ENCODE measurements at regions not wholly inside any gene's neighbourhood (a gene's known extent, or its start where the extent isn't known, plus 50 kb on each side); places are given as distances from the start of the nearest gene placed in this dataset.

DNA sequence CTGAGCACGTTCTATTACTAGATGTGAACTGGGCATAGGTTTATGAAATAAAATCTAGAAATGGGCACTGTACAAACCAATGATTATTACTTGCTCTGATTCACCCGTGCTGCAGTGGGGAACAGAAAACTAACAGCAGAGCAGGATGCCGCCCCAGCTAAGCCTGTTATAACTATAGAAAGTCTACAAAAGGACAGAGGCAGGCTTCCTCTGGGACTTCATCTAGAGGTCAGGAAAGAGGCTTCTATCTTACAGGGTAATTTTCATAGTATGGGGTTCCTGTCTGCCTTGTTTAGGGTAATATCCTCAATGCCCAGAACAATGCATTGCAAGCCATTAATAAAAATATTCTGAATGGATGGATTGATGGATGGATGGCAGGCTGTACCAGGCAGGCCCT, 177.0 kb upstream of the TBL1XR1 start:
- H3K9me3 ChIP-seq (ENCODE audit: insufficient read depth, low read depth, low read length), result no peaks in the 10 kb centered on the region
- H3K9ac ChIP-seq (ENCODE audit: low read depth, low read length, poor library complexity, severe bottlenecking), result peak overlapping the region; percentile 41
- H4K20me1 ChIP-seq (ENCODE audit: insufficient read depth, low read length, poor library complexity, severe bottlenecking), result no peaks in the 10 kb centered on the region
- H3F3A ChIP-seq (ENCODE audit: low read depth), result no peaks in the 10 kb centered on the region
- no peak for TF ChIP-seq EZH2phosphoT487 (IDR thresholded peaks at IDR 0.05; ENCODE audit: borderline replicate concordance)
- TF ChIP-seq, protein P1, sequence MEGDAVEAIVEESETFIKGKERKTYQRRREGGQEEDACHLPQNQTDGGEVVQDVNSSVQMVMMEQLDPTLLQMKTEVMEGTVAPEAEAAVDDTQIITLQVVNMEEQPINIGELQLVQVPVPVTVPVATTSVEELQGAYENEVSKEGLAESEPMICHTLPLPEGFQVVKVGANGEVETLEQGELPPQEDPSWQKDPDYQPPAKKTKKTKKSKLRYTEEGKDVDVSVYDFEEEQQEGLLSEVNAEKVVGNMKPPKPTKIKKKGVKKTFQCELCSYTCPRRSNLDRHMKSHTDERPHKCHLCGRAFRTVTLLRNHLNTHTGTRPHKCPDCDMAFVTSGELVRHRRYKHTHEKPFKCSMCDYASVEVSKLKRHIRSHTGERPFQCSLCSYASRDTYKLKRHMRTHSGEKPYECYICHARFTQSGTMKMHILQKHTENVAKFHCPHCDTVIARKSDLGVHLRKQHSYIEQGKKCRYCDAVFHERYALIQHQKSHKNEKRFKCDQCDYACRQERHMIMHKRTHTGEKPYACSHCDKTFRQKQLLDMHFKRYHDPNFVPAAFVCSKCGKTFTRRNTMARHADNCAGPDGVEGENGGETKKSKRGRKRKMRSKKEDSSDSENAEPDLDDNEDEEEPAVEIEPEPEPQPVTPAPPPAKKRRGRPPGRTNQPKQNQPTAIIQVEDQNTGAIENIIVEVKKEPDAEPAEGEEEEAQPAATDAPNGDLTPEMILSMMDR (conservative IDR thresholded peaks at IDR 0.05; ENCODE audit: low read length), result no peak
- H3K4me2 ChIP-seq (ENCODE audit: low read depth, low read length, poor library complexity, severe bottlenecking), result peak overlapping the region; percentile 13
- no peaks in the 10 kb centered on the region for H3K27me3 ChIP-seq (ENCODE audit: insufficient read depth, low read length, poor library complexity, severe bottlenecking)
- no peak overlapping the region for H3K4me3 ChIP-seq (ENCODE audit: low read length, poor library complexity, severe bottlenecking)
- H3K36me3 ChIP-seq (ENCODE audit: insufficient read depth, low read length), result no peaks in the 10 kb centered on the region
- H3K4me1 ChIP-seq (ENCODE audit: insufficient read depth, low read length, poor library complexity, severe bottlenecking), result peaks cover 18% of the 10 kb centered on the region
- no peak overlapping the region for H2AFZ ChIP-seq (ENCODE audit: low read length)
- no peaks in the 10 kb centered on the region for H3K79me2 ChIP-seq (ENCODE audit: insufficient read depth, low read length)
- no peaks in the 10 kb centered on the region for H3K9me2 ChIP-seq (replicated peaks; ENCODE audit: low read depth, low read length)

DNA sequence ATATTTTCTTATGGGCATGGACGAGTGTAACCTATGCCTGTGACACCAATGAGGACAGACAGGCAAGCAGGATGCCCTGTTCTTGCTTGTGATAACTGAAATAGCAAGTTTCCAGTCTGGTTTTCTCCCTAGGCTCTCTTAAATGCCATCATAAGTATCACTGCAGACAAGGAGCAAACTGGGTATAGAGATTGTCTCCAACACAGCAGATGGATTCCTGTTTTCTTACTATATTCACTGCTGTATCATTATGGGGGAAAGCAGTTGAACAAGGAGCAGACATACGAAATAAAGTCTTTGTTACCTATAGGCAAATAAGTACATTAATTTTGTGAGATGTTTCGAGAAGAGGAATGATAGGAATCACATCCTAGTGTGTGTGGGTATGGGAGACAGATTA, 178.0 kb upstream of the TBL1XR1 start:
- Histone ChIP-seq H3K9me3 (ENCODE audit: insufficient read depth, low read depth, low read length) (no peaks in the 10 kb centered on the region), H3F3A (ENCODE audit: low read depth) (no peaks in the 10 kb centered on the region), H3K9ac (ENCODE audit: low read depth, low read length, poor library complexity, severe bottlenecking) (no peak overlapping the region), H3K79me2 (ENCODE audit: insufficient read depth, low read length) (no peaks in the 10 kb centered on the region), H4K20me1 (ENCODE audit: insufficient read depth, low read length, poor library complexity, severe bottlenecking) (no peaks in the 10 kb centered on the region), H3K36me3 (ENCODE audit: insufficient read depth, low read length) (no peaks in the 10 kb centered on the region), H3K4me2 (ENCODE audit: low read depth, low read length, poor library complexity, severe bottlenecking) (no peak overlapping the region), H3K9me2 (replicated peaks; ENCODE audit: low read depth, low read length) (no peaks in the 10 kb centered on the region), H3K4me3 (ENCODE audit: low read length, poor library complexity, severe bottlenecking) (no peak overlapping the region), H2AFZ (ENCODE audit: low read length) (no peak overlapping the region), H3K4me1 (ENCODE audit: insufficient read depth, low read length, poor library complexity, severe bottlenecking) (peaks cover 18% of the 10 kb centered on the region), H3K27me3 (ENCODE audit: insufficient read depth, low read length, poor library complexity, severe bottlenecking) (no peaks in the 10 kb centered on the region)
- TF ChIP-seq, protein P1 (conservative IDR thresholded peaks at IDR 0.05; ENCODE audit: low read length), result no peak
- no peak for TF ChIP-seq EZH2phosphoT487 (IDR thresholded peaks at IDR 0.05; ENCODE audit: borderline replicate concordance)

DNA sequence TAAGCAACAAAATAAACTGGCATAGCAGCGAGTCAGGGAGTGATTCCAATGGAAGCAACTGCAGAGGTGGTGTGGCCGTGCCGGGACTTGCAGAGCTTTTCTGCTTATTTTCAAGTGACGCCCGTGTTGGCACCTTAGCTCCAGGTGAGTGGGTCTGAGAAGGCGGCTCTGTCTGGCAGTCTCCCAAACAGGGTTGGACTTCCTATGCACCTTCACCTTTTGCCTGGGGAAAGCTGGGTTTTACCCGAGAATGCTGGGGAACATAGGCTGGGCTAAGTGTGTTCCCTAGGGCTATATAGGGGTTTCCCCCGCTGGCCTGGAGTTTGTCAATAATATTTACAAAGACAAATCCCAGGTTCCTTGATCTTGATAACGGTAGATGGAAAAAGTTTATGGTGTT, 179.9 kb upstream of the TBL1XR1 start:
- H3K9me3 ChIP-seq (ENCODE audit: insufficient read depth, low read depth, low read length), result 0 out of 2 replicates have a peak, but pooled peaks cover 3% of the 10 kb centered on the region
- no peak overlapping the region for H3K4me3 ChIP-seq (ENCODE audit: low read length, poor library complexity, severe bottlenecking)
- H3K27me3 ChIP-seq (ENCODE audit: insufficient read depth, low read length, poor library complexity, severe bottlenecking), result no peaks in the 10 kb centered on the region
- H3K36me3 ChIP-seq (ENCODE audit: insufficient read depth, low read length), result no peaks in the 10 kb centered on the region
- H3K9me2 ChIP-seq (replicated peaks; ENCODE audit: low read depth, low read length), result no peaks in the 10 kb centered on the region
- no peaks in the 10 kb centered on the region for H4K20me1 ChIP-seq (ENCODE audit: insufficient read depth, low read length, poor library complexity, severe bottlenecking)
- TF ChIP-seq EZH2phosphoT487 (IDR thresholded peaks at IDR 0.05; ENCODE audit: borderline replicate concordance), result no peak
- TF ChIP-seq, protein P1 (conservative IDR thresholded peaks at IDR 0.05; ENCODE audit: low read length), result no peak
- no peak overlapping the region for H3K9ac ChIP-seq (ENCODE audit: low read depth, low read length, poor library complexity, severe bottlenecking)
- H3K79me2 ChIP-seq (ENCODE audit: insufficient read depth, low read length), result no peaks in the 10 kb centered on the region
- H2AFZ ChIP-seq (ENCODE audit: low read length), result no peak overlapping the region
- H3F3A ChIP-seq (ENCODE audit: low read depth), result no peaks in the 10 kb centered on the region
- peaks cover 18% of the 10 kb centered on the region for H3K4me1 ChIP-seq (ENCODE audit: insufficient read depth, low read length, poor library complexity, severe bottlenecking)
- no peak overlapping the region for H3K4me2 ChIP-seq (ENCODE audit: low read depth, low read length, poor library complexity, severe bottlenecking)

Measured in Loucy (cell line).